Lung (tissue), 11 donors: ENCODE measurements at regions not wholly inside any gene's neighbourhood (a gene's known extent, or its start where the extent isn't known, plus 50 kb on each side); places are given as distances from the start of the nearest gene placed in this dataset.
"Not testable (repeated sequence)": the region's sequence is repeated elsewhere in the genome, so short reads cannot be mapped to it uniquely, and the experiment has no call there.

ENCODE experiments used
- ATAC-seq: fragments of 200-7000 bp; cut with Tn5 transposase; one replicate; pipeline ENCODE4 v1.9.1; 2020; ENCODE audit warnings: moderate number of reproducible peaks; ENCODE audit not compliant: insufficient read depth, low FRiP score
- DNase-seq, 3 donors: peaks; one replicate each; pipeline ENCODE4 v3.0.0-alpha.2; 2013 to 2017
- H3K27ac ChIP-seq, 2 donors: one replicate each; pipeline ENCODE4 v1.5.1; 2013; ENCODE audit warnings: mild to moderate bottlenecking in 2 of 2, moderate library complexity in 2 of 2, control low read depth in 1 of 2, inconsistent platforms in 1 of 2, low read depth in 1 of 2, low read length in 1 of 2
- H3K27me3 ChIP-seq, 3 donors: one replicate each; pipeline ENCODE4 v1.5.1; 2013; ENCODE audit warnings: low read length in 2 of 3; ENCODE audit not compliant: control insufficient read depth in 3 of 3, insufficient read depth in 3 of 3
- H3K36me3 ChIP-seq, 4 donors: one replicate each; pipeline ENCODE4 v1.5.1; 2013; ENCODE audit warnings: low read length in 4 of 4, mild to moderate bottlenecking in 1 of 4, moderate library complexity in 1 of 4; ENCODE audit not compliant: control insufficient read depth in 4 of 4, insufficient read depth in 4 of 4
- H3K4me1 ChIP-seq, 5 donors: one replicate each; pipeline ENCODE4 v1.5.1; 2013; ENCODE audit warnings: low read length in 5 of 5, mild to moderate bottlenecking in 2 of 5, moderate library complexity in 1 of 5; ENCODE audit not compliant: control insufficient read depth in 5 of 5, insufficient read depth in 5 of 5
- H3K4me3 ChIP-seq: one replicate; pipeline ENCODE4 v1.5.1; 2013; ENCODE audit warnings: mild to moderate bottlenecking, control low read depth, moderate library complexity
- H3K9ac ChIP-seq, 2 donors: one replicate each; pipeline ENCODE4 v1.5.1; 2013; ENCODE audit warnings: low read length in 2 of 2, control low read depth in 1 of 2; ENCODE audit not compliant: insufficient read depth in 1 of 2
- H3K9me3 ChIP-seq, 4 donors: one replicate each; pipeline ENCODE4 v1.5.1; 2013; ENCODE audit warnings: low read length in 3 of 4, mild to moderate bottlenecking in 1 of 4, moderate library complexity in 1 of 4; ENCODE audit not compliant: control insufficient read depth in 4 of 4, insufficient read depth in 3 of 4
- WGBS, 2 donors: extraction: QIAGEN DNeasy Blood & Tissue Kit; methylation state at CpG; one replicate each; pipeline ENCODE4 v1.1.7; 2013; 5-methylcytosine and 5-hydroxymethylcytosine counted together
- TF ChIP-seq, protein P1 (sequence below): IDR thresholded peaks from 2 replicates; pipeline ENCODE4 v1.5.1; 2012; ENCODE audit warnings: mild to moderate bottlenecking; ENCODE audit errors: control extremely low read depth, extremely low read depth
- donor health status: control.
- donor health status: control.
- donor health status: Bipolar disorder and iron deficiency.
- donor health status: healthy.
- donor health status: DM: yes; HTN: yes; CAD: no.

DNA sequence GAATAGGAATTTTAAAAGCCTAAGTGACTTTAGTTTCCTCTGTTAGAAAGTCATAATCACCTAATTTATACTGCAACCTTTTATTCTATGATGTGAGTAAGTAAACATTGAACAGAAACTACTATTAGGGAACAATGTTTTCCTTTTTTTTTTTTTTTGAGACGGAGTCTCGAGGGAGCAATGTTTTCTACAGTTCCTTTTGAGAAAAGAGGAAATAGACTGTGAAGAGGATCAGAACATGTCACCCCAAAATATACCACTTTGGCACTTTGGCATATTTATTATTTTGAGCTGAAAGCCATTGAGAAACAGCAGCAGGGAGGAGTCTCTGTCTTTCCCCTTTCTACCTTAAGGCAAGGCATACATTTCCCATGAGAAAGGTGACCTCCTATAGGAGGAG, 162.7 kb upstream of the CNOT2 start:
- Histone ChIP-seq H3K36me3 (no peaks in the 10 kb centered on the region), H3K4me3 (no peak overlapping the region), H3K4me1 (no peaks in the 10 kb centered on the region), H3K9me3 (no peaks in the 10 kb centered on the region), H3K27ac (no peak overlapping the region), H3K27me3 (no peaks in the 10 kb centered on the region), H3K9ac (no peak overlapping the region)
- ATAC-seq (no peak), DNase-seq (no peak)
- 0 to 32% methylated on average over 2 of the region's 2 CpGs for WGBS, 2 donors
- TF ChIP-seq, protein P1, sequence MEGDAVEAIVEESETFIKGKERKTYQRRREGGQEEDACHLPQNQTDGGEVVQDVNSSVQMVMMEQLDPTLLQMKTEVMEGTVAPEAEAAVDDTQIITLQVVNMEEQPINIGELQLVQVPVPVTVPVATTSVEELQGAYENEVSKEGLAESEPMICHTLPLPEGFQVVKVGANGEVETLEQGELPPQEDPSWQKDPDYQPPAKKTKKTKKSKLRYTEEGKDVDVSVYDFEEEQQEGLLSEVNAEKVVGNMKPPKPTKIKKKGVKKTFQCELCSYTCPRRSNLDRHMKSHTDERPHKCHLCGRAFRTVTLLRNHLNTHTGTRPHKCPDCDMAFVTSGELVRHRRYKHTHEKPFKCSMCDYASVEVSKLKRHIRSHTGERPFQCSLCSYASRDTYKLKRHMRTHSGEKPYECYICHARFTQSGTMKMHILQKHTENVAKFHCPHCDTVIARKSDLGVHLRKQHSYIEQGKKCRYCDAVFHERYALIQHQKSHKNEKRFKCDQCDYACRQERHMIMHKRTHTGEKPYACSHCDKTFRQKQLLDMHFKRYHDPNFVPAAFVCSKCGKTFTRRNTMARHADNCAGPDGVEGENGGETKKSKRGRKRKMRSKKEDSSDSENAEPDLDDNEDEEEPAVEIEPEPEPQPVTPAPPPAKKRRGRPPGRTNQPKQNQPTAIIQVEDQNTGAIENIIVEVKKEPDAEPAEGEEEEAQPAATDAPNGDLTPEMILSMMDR = no peak

- H3K9me3 ChIP-seq = no peaks in the 10 kb centered on the region
- TF ChIP-seq, protein P1 = no peak
- no peaks in the 10 kb centered on the region for H3K27me3 ChIP-seq
- no peak for ATAC-seq
- no peak overlapping the region for H3K4me3 ChIP-seq
- WGBS, 2 donors = 82 to 98% methylated on average over 3 of the region's 3 CpGs
- no peaks in the 10 kb centered on the region for H3K36me3 ChIP-seq
- no peaks in the 10 kb centered on the region for H3K4me1 ChIP-seq
- H3K27ac ChIP-seq = no peak overlapping the region
- no peak for DNase-seq
- H3K9ac ChIP-seq = no peak overlapping the region
Observed at GRCh38 chr12:70082997-70083676, 160.1 kb upstream of the CNOT2 start.

DNA sequence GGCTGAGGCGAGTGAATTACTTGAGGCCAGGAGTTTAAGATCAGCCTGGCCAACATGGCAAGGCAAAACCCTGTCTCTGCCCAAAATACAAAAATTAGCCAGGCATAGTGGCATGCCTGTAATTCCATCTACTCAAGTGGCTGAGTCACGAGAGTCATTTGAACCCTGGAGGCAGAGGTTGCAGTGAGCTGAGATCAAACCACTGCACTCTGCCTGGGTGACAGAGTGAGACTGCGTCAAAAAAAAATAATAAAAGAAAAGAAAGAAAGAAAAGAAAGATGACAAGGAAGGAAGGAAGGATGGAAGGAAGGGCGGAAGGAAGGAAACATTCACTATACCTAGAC, 159.6 kb upstream of the CNOT2 start:
- 93 to 94% methylated on average over 4 of the region's 4 CpGs for WGBS, 2 donors
- TF ChIP-seq, protein P1 = no peak
- H3K36me3 ChIP-seq = no peaks in the 10 kb centered on the region

GRCh38 chr12:70086372-70086771, 156.9 kb upstream of the CNOT2 start:
- H3K27ac ChIP-seq, H3K9ac ChIP-seq, ATAC-seq, H3K36me3 ChIP-seq, H3K4me1 ChIP-seq, DNase-seq, H3K4me3 ChIP-seq, H3K9me3 ChIP-seq, H3K27me3 ChIP-seq: not testable (repeated sequence)
- WGBS, 2 donors = 90 to 93% methylated on average over 8 of the region's 8 CpGs

More for the DNA sequence above, 159.6 kb upstream of the CNOT2 start:
- no peaks in the 10 kb centered on the region for H3K9me3 ChIP-seq
- H3K27ac ChIP-seq = no peak overlapping the region
- no peak overlapping the region for H3K9ac ChIP-seq
- no peak for ATAC-seq
- H3K4me1 ChIP-seq = no peaks in the 10 kb centered on the region
- H3K4me3 ChIP-seq = no peak overlapping the region
- no peak for DNase-seq
- H3K27me3 ChIP-seq = no peaks in the 10 kb centered on the region
